NCI-H2196 (cell line): ENCODE measurements at regions not wholly inside any gene's neighbourhood (a gene's known extent, or its start where the extent isn't known, plus 50 kb on each side); places are given as distances from the start of the nearest gene placed in this dataset.

Experiments
- DNase-seq: peaks from one replicate; lab custom pipeline; 2025; ENCODE audit not compliant: unreplicated experiment; lab: John Stamatoyannopoulos, UW

GRCh38 chr12:104863296-104863948, 94.7 kb downstream of the SLC41A2 start:
- no peak for DNase-seq

GRCh38 chr12:104858611-104859543, 99.2 kb downstream of the SLC41A2 start:
- no peak for DNase-seq

DNA sequence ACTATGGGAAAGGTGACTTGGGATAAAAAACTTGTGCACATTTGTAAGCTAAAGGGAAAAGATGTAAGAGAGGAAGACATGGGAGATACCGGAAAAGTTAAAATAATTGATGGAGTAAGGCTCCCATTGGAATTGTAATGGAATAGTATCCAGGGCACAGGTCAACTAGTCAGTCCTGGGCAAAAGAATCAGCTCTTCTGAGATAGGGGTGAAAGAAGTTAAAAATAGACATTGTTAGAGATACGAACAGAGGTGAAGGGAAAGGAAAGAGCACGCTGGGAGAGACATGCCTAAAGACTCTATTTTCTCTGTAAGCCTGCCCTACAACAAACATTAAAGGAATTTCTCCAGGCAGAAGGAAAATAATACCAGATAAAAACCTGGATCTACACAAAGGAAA, 101.6 kb downstream of the SLC41A2 start:
- no peak for DNase-seq

DNA sequence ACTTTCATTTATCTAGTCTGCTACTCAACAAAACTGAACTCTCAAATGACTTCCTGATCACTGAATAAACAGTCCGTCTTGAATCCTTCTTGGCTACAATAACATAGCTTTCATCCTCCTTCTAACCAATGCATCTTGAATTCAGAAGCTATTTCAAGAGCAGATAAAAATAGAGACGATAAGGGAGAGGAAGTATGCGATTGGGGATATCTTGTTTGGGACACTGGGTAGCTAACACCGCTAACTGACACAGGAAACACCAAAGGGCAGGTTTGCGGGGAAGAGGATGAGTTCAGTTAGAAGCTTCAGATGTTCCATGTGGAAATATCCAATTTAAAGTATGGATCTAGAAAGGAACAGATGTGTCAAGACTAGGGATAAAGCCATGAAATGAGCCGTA, 102.5 kb downstream of the SLC41A2 start:
- DNase-seq, result no peak

DNA sequence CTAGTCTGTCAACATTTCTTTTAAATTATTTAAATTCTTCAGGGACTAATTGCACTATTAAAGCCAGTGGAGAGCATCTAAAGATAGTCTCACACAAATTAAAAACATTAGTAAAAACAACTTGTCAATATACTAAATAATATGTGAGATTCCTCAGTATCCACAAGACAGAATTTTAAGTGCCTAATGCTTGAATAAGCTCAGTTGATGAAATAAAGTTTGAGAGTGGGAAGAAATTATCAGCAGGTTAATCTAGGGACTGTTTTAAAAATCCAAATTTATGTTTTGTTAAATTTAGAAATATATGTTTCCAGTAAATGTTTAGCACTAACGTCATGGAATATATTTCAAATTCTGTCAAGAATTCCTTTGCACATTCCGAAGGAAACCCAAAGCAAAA, 105.2 kb downstream of the SLC41A2 start:
- no peak for DNase-seq

GRCh38 chr12:104852102-104852501, 106.0 kb downstream of the SLC41A2 start:
- DNase-seq, result no peak

- DNase-seq, result no peak
These were observed 107.3 kb downstream of the SLC41A2 start for GRCh38 chr12:104850781-104851180.

DNA sequence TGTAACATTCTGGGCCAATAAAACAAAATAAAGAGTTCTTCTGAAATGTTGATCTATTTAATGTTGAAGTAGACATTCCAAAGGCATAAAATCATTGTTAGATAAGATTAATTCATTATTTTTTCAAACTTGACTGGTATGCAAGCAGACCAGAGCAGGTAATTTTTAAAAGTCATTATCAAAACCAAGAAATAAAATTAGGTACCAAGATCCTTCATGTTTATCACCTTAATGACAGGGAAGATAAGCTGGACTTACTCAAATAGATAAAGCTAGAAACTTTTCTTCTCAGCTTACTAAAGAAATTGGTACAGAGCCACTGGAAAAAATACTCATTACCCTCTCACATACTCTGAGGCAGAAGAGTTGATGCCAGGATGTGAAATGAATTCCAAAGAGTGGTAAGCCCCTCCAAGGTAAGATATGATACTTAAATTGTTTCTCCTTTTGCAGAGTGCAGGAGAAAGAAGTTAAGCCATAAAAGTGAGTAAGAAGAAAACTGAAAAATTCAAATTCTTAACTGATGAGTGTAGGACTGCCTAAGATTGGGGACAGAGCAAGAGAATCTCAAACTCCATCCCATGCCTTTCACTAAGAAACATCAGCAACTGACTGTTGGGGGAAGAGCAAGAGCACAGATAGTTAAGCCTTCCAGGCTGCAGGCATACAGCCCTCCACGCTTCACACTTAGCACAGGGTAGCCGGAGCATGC, 111.9 kb downstream of the SLC41A2 start:
- no peak for DNase-seq

GRCh38 chr12:104844123-104844522, 114.0 kb downstream of the SLC41A2 start:
- no peak for DNase-seq

DNA sequence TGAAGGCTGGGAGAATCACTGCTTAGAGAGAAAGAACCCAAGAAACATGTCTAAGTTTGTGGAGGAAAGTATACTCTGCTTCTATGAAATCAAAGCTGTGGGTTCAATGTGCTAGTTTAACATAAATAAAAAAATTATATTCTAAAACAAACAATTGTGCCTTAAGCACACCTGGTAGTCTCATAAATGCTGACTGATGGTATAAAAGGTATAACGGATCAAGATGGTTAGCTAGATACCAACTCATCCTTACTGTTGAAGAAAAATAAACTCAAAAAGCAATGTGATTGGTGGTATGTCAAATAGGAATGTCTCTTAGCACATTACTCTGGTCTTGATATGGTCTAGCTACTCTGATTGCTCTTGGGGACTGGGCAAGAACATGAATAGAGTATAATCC, 117.8 kb downstream of the SLC41A2 start:
- no peak for DNase-seq

GRCh38 chr12:104835317-104835716, 122.8 kb downstream of the SLC41A2 start:
- no peak for DNase-seq

GRCh38 chr12:104834607-104835006, 123.5 kb downstream of the SLC41A2 start:
- DNase-seq, result no peak

DNA sequence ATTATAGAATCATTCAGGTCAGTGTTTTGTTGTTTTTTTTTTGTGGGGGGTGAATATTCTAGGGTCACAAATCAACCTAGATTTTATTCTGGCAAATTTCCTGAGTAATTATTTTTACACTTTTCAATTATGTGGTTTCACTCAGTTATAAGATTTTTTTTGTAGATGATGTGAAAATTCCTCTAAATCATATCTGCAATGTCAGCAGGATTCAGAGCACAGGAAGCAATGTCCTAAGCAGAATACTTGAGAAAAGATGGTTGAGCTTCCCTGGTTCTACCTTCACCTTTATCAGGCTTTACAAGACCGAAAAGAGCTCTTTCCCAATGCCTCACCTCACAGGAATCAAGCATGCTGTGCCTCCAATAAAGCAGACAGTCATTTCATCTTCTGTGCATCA, 124.3 kb downstream of the SLC41A2 start:
- no peak for DNase-seq

GRCh38 chr12:104828015-104828414, 130.1 kb downstream of the SLC41A2 start:
- no peak for DNase-seq

- no peak for DNase-seq
These were observed 130.5 kb downstream of the SLC41A2 start for GRCh38 chr12:104827587-104827986.

DNA sequence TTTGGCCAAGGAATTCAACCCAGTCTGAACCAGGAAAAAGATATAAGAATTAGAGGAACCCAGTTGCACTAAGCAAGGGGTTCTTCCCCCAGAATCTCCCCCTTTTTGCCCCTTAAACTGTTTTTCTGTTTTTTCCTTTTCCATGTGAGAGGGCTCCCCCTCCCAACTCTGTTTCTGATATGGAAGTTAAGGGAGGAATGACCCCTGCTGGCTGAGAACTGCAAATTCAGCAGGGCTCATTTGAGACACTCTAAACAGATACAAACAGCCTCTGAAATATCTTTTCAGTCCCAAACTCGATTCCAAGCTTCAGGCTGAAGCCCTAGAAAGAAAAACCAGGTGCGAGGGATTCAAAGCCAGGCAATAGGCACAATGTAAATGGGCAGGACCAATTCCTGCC, 132.7 kb downstream of the SLC41A2 start:
- no peak for DNase-seq

DNA sequence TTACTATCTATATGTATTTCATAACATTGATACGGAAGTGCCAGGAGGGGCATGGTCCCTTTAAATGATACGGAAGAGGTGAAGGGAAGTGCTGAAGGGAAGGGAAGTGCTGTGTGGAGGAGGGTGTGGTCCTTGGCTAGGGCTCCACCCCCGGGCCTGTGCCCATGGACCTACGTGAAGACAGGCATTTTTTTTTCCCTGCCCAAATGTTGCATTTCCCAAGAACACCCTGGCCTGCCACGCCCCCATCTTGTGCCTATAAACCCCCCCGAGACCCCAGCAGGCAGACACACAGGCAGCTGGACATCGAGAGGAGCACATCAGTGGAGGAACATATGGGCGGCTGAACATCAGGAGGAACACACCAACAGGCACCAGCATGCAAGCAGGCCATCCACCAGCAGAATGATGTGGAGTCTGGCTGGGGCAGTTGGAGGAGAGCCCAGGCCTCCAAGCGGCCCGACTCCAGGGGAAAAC, 134.1 kb downstream of the SLC41A2 start:
- DNase-seq, result no peak

DNA sequence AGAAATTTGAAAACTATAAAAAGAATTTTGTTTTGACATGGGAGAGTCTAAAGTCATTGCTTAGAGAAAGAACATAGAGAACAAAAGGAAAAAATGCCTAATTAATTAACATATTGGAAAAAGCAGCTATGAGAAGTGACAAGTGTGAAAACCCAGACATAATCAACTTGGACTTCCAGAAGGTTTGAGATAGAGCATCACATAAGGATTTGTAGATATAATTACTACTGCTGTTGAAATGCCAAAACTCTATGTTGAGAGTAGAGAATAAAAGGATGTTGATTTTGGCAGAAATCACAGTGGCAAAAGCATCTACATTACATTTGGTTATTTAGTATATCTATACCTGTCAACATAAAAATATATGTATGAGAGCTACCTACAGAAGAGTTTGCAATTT, 135.1 kb downstream of the SLC41A2 start:
- no peak for DNase-seq

DNA sequence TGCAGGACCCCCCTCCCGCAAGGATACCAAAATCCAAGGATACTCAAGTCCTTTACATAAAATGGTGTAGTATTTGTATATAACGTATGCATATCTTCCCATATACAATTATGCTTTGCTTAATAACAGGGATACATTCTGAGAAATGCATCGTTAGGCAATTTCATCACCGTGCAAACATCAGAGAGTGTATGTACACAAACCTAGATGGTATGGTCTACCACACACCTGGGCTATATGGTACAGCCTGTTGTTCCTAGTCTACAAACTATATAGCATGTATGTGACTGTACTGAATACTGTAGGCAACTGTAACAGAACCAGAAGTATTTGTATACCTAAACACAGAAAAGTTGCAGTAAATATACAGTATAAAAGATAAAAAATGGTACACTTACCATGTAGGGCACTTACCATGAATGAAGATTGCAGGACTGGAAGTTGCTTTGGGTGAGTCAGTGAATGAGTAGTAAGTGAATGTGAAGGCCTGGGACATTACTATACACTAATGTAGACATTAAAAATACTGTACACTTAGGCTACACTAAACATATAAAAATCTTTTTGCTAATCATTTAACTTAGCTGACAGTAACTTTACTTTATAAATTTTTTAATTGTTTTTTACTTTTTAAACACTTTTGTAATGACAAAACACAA, 141.1 kb downstream of the SLC41A2 start:
- no peak for DNase-seq

- no peak for DNase-seq
These were observed 142.2 kb downstream of the SLC41A2 start for GRCh38 chr12:104815935-104816334.

- no peak for DNase-seq
These were observed 143.1 kb downstream of the SLC41A2 start for GRCh38 chr12:104814944-104815343.
